ENCODE measurements at regions not wholly inside any gene's neighbourhood (a gene's known extent, or its start where the extent isn't known, plus 50 kb on each side); places are given as distances from the start of the nearest gene placed in this dataset.
A peak's percentile ranks its signal among the peaks of the same experiment; 100 is the strongest.

GRCh38 chrY:16831766-16832165 is 1048.3 kb downstream of the CDY2B start:
- H3K4me1 ChIP-seq (replicated peaks in 1 of 4; ENCODE audit: control insufficient read depth in 3 of 4, insufficient read depth in 4 of 4, low read length in 3 of 4) = no peaks in the 10 kb centered on the region
- H2AK5ac ChIP-seq (ENCODE audit: low read depth, low read length) = no peak overlapping the region
- no peak overlapping the region for H2BK12ac ChIP-seq (ENCODE audit: low read depth, low read length)
- no peak overlapping the region for H2BK15ac ChIP-seq (ENCODE audit: low read length)
- no peak overlapping the region for H2BK5ac ChIP-seq (ENCODE audit: low read depth, low read length)
- no peak overlapping the region; the same call in 1 of the 2 replicates for H4K8ac ChIP-seq (ENCODE audit: extremely low read depth, insufficient read depth, low read length)
- DNase-seq (ENCODE audit: low read depth in 1 of 2, low spot score in 2 of 2) (no peak), FAIRE-seq (no peak)
- H3K18ac ChIP-seq (ENCODE audit: extremely low read depth, low read length) = no peak overlapping the region
- no peaks in the 10 kb centered on the region for H3K27me3 ChIP-seq (replicated peaks in 1 of 4; ENCODE audit: control insufficient read depth in 3 of 4, extremely low read depth in 1 of 4, insufficient read depth in 3 of 4, low read length in 3 of 4)
- H2AFZ ChIP-seq (ENCODE audit: low read length) = 0 out of 2 replicates have a peak overlapping the region, but pooled peaks have one; percentile 7
- no peak overlapping the region for H3K4me3 ChIP-seq (ENCODE audit: extremely low read depth in 1 of 4, insufficient read depth in 2 of 4, low read depth in 3 of 4, low read length in 4 of 4)
- H3K79me2 ChIP-seq (ENCODE audit: control insufficient read depth in 1 of 2, insufficient read depth in 2 of 2, low read length in 2 of 2) = no peaks in the 10 kb centered on the region
- no peak overlapping the region for H3K14ac ChIP-seq (ENCODE audit: insufficient read length)
- CTCF ChIA-PET (ENCODE audit: partially characterized antibody) = no interaction called here
- H3K9ac ChIP-seq (replicated peaks in 1 of 4; ENCODE audit: extremely low read depth in 1 of 4, low read depth in 3 of 4, low read length in 3 of 4) = no peak overlapping the region
- no peak overlapping the region for H3K4me2 ChIP-seq (ENCODE audit: insufficient read depth in 1 of 2, low read depth in 2 of 2, low read length in 2 of 2)
- H3K56ac ChIP-seq (replicated peaks; ENCODE audit: insufficient read length, low read depth, low read length) = no peak overlapping the region
- H4K5ac ChIP-seq (ENCODE audit: insufficient read length, low read depth, low read length) = no peak overlapping the region
- no peaks in the 10 kb centered on the region for H3K23me2 ChIP-seq (ENCODE audit: low read depth, low read length)
- no peak overlapping the region for H3K27ac ChIP-seq (ENCODE audit: low read depth, low read length)
- H2BK120ac ChIP-seq (replicated peaks; ENCODE audit: low read depth, low read length) = no peak overlapping the region
- POLR2A ChIA-PET (ENCODE audit: partially characterized antibody) = no interaction called here
- no peaks in the 10 kb centered on the region for H3K36me3 ChIP-seq (ENCODE audit: control insufficient read depth in 2 of 4, insufficient read depth in 4 of 4, low read length in 3 of 4)
- no peaks in the 10 kb centered on the region for H3K79me1 ChIP-seq (ENCODE audit: low read depth, low read length)
- no peak overlapping the region for H4K91ac ChIP-seq (replicated peaks; ENCODE audit: insufficient read length, low read length)
- H3K9me3 ChIP-seq (ENCODE audit: insufficient read depth in 2 of 2, low read depth in 1 of 2, low read length in 1 of 2) = no peaks in the 10 kb centered on the region
- 90% methylated on average over 2 of the region's 6 CpGs; no CpG with 5 or more reads in 1 of the 2 experiments for WGBS, 2 experiments (ENCODE audit: extremely low coverage in 1 of 2, insufficient coverage in 1 of 2, insufficient read length in 1 of 2, insufficient replicate concordance in 2 of 2, low coverage in 1 of 2, low lambda C conversion rate in 2 of 2, missing lambda C conversion rate in 1 of 2)
- no peak overlapping the region for H2BK20ac ChIP-seq (ENCODE audit: low read length)
- H3K4ac ChIP-seq (replicated peaks; ENCODE audit: insufficient read length, low read depth, low read length) = no peak overlapping the region
- H3K23ac ChIP-seq (ENCODE audit: insufficient read length) = no peak overlapping the region
- H4K20me1 ChIP-seq (replicated peaks in 1 of 2; ENCODE audit: control insufficient read depth in 1 of 2, insufficient read depth in 2 of 2, low read length in 2 of 2) = no peaks in the 10 kb centered on the region
- no peak for TF ChIP-seq NANOG (IDR thresholded peaks at IDR 0.05; ENCODE audit: insufficient read depth, low read depth, low read length, poor library complexity, severe bottlenecking)
- TF ChIP-seq CHD1 (IDR thresholded peaks at IDR 0.05; ENCODE audit: low read depth, low read length) = no peak
- TF ChIP-seq TEAD4 (IDR thresholded peaks at IDR 0.05; ENCODE audit: low read depth, low read length) = no peak
- no peak for TF ChIP-seq JUND (IDR thresholded peaks at IDR 0.05; ENCODE audit: low read length)
- TF ChIP-seq E2F6 (IDR thresholded peaks at IDR 0.05) = no peak
- no peak for TF ChIP-seq JUN (IDR thresholded peaks at IDR 0.05; ENCODE audit: low read depth, low read length)
- no peak for TF ChIP-seq HDAC6 (IDR thresholded peaks at IDR 0.05; ENCODE audit: low read depth, low read length)
- no peak for TF ChIP-seq SIX5 (IDR thresholded peaks at IDR 0.05; ENCODE audit: low read depth, low read length)
- no peak for TF ChIP-seq BCL11A (IDR thresholded peaks at IDR 0.05; ENCODE audit: low read depth in 2 of 2, low read length in 2 of 2)
- no peak for TF ChIP-seq FOSL1 (IDR thresholded peaks at IDR 0.05; ENCODE audit: insufficient read depth, low read depth, low read length)
- TF ChIP-seq CREB1 (IDR thresholded peaks at IDR 0.05) = no peak
- TF ChIP-seq EZH2 (IDR thresholded peaks at IDR 0.05; ENCODE audit: low read depth, low read length, severe bottlenecking) = no peak
- TF ChIP-seq YY1 (IDR thresholded peaks at IDR 0.05; ENCODE audit: low read depth, low read length) = no peak
- no peak for TF ChIP-seq KDM5A (IDR thresholded peaks at IDR 0.05; ENCODE audit: low read length)
- TF ChIP-seq SP4 (IDR thresholded peaks at IDR 0.05; ENCODE audit: low read length) = no peak
- no peak for TF ChIP-seq TCF12 (IDR thresholded peaks at IDR 0.05; ENCODE audit: low read depth, low read length)
- TF ChIP-seq POLR2A (IDR thresholded peaks at IDR 0.05; ENCODE audit: control extremely low read depth in 1 of 2, low read depth in 2 of 2, low read length in 2 of 2) = no peak
